Suprapubic skin (tissue), 4 donors: ENCODE measurements at regions not wholly inside any gene's neighbourhood (a gene's known extent, or its start where the extent isn't known, plus 50 kb on each side); places are given as distances from the start of the nearest gene placed in this dataset.

ENCODE experiments used
- DNase-seq, 2 donors: peaks; one replicate each; pipeline ENCODE4 v3.0.0-alpha.2; 2019; ENCODE audit warnings: low spot score in 2 of 2
- H3K27ac ChIP-seq: fragments of 200-600 bp; sonication (generic); one replicate; pipeline ENCODE4 v1.5.1; 2019
- H3K27me3 ChIP-seq: fragments of 200-600 bp; sonication (generic); one replicate; pipeline ENCODE4 v1.5.1; 2019
- H3K36me3 ChIP-seq: fragments of 200-600 bp; sonication (generic); one replicate; pipeline ENCODE4 v1.5.1; 2019
- H3K4me1 ChIP-seq: fragments of 200-600 bp; sonication (generic); one replicate; pipeline ENCODE4 v1.5.1; 2019
- H3K4me3 ChIP-seq: fragments of 200-600 bp; sonication (generic); one replicate; pipeline ENCODE4 v1.5.1; 2019; ENCODE audit warnings: mild to moderate bottlenecking
- H3K9me3 ChIP-seq: fragments of 200-600 bp; sonication (generic); one replicate; pipeline ENCODE4 v1.5.1; 2019
- EP300 ChIP-seq: sonication (generic); formaldehyde crosslinking; IDR thresholded peaks from one replicate; pipeline ENCODE4 v1.6.1; 2017; ENCODE audit warnings: antibody characterized with exemption
- POLR2A ChIP-seq, 2 donors: fragments of 450-650 bp; IDR thresholded peaks; one replicate each; pipeline ENCODE4 v1.6.1; 2017; ENCODE audit warnings: antibody characterized with exemption in 2 of 2, mild to moderate bottlenecking in 2 of 2, moderate library complexity in 2 of 2
- POLR2AphosphoS5 ChIP-seq, 3 donors: sonication (generic); formaldehyde crosslinking; IDR thresholded peaks; one replicate each; pipeline ENCODE4 v1.6.1; 2017; ENCODE audit warnings: antibody characterized with exemption in 3 of 3
- WGBS: methylation state at CpG from one replicate; pipeline ENCODE4 v1.1.5; 2018; 5-methylcytosine and 5-hydroxymethylcytosine counted together
- TF ChIP-seq, protein P1 (sequence below), 2 donors: fragments of 200-600 bp in 1 of 2; fragments of 450-650 bp in 1 of 2; sonication (generic) in 1 of 2; IDR thresholded peaks; one replicate each; pipeline ENCODE4 v1.5.1; 2016 to 2019; ENCODE audit warnings: antibody characterized with exemption in 2 of 2, mild to moderate bottlenecking in 1 of 2, moderate library complexity in 1 of 2

DNA sequence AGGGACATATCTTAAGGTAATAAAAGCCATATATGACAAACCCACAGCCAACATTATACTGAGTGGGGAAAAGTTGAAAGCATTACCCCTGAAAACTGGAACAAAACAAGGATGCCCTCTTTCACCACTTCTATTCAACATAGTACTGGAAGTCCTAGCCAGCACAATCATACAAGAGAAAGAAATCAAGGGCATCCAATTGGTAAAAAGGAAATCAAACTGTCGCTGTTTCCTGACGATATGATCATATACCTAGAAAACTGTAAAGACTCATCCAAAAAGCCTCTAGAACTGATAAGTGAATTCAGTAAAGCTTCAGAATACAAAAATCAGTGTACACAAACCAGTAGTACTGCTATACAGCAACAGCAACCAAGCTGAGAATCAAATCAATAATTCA, 53.8 kb upstream of the PSME4 start:
- DNase-seq = no peak
- no peak overlapping the region for H3K4me3 ChIP-seq
- H3K9me3 ChIP-seq = no peaks in the 10 kb centered on the region
- no peaks in the 10 kb centered on the region for H3K4me1 ChIP-seq
- no peaks in the 10 kb centered on the region for H3K27me3 ChIP-seq
- no peak for TF ChIP-seq POLR2AphosphoS5 (IDR thresholded peaks at IDR 0.05)
- TF ChIP-seq POLR2A (IDR thresholded peaks at IDR 0.05) = no peak
- no peak for TF ChIP-seq EP300
- TF ChIP-seq, protein P1, sequence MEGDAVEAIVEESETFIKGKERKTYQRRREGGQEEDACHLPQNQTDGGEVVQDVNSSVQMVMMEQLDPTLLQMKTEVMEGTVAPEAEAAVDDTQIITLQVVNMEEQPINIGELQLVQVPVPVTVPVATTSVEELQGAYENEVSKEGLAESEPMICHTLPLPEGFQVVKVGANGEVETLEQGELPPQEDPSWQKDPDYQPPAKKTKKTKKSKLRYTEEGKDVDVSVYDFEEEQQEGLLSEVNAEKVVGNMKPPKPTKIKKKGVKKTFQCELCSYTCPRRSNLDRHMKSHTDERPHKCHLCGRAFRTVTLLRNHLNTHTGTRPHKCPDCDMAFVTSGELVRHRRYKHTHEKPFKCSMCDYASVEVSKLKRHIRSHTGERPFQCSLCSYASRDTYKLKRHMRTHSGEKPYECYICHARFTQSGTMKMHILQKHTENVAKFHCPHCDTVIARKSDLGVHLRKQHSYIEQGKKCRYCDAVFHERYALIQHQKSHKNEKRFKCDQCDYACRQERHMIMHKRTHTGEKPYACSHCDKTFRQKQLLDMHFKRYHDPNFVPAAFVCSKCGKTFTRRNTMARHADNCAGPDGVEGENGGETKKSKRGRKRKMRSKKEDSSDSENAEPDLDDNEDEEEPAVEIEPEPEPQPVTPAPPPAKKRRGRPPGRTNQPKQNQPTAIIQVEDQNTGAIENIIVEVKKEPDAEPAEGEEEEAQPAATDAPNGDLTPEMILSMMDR (IDR thresholded peaks at IDR 0.05) = no peak
- no peaks in the 10 kb centered on the region for H3K36me3 ChIP-seq
- 96% methylated on average over 2 of the region's 2 CpGs for WGBS
- no peak overlapping the region for H3K27ac ChIP-seq

GRCh38 chr2:54021702-54022101, 50.9 kb upstream of the PSME4 start:
- H3K4me3 ChIP-seq = no peak overlapping the region
- WGBS = 78% methylated on average over 3 of the region's 3 CpGs
- no peaks in the 10 kb centered on the region for H3K9me3 ChIP-seq
- no peak for DNase-seq
- H3K4me1 ChIP-seq = no peaks in the 10 kb centered on the region
- no peaks in the 10 kb centered on the region for H3K27me3 ChIP-seq
- no peak overlapping the region for H3K27ac ChIP-seq
- H3K36me3 ChIP-seq = no peaks in the 10 kb centered on the region
- TF ChIP-seq, protein P1 (IDR thresholded peaks at IDR 0.05) = no peak
- TF ChIP-seq EP300 (no peak), POLR2A (IDR thresholded peaks at IDR 0.05) (no peak), POLR2AphosphoS5 (IDR thresholded peaks at IDR 0.05) (no peak)

DNA sequence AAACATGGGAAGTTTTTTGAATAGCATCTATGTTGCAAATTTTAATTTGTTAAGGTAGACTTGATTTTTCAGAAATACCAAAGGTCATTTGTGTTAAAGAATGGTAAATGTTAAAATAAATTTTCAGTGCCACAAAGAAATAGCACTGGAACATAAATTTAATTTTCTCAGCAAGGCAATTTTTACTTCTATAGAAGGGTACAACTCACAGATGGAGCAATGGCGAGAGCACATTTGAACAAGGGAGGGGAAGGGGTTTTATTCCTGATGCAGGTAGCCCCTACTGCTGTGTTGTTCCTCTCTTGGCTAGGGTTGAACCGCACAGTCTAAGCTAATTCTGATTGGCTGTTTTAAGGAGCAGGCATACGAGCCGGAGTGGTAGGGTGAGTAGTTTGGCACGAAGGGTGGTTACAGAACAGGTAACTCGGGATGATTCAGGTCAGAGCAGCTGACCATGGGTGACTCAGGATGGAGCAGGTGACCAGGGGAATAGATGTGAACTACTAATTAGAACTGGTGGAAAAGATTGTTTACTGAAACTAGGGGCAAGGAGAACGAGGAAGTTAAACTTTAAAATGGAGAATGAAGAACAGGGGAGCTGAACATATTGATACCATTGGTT, 50.1 kb upstream of the PSME4 start:
- 98% methylated on average over 7 of the region's 7 CpGs for WGBS
- Histone ChIP-seq H3K36me3 (no peaks in the 10 kb centered on the region), H3K9me3 (no peaks in the 10 kb centered on the region), H3K27ac (no peak overlapping the region), H3K4me3 (no peak overlapping the region), H3K27me3 (no peaks in the 10 kb centered on the region), H3K4me1 (no peaks in the 10 kb centered on the region)
- no peak for DNase-seq
- TF ChIP-seq, protein P1 (IDR thresholded peaks at IDR 0.05) = no peak
- no peak for TF ChIP-seq POLR2AphosphoS5 (IDR thresholded peaks at IDR 0.05)
- TF ChIP-seq POLR2A (IDR thresholded peaks at IDR 0.05) = no peak
- no peak for TF ChIP-seq EP300
